GM12864 (cell line): ENCODE measurements at regions not wholly inside any gene's neighbourhood (a gene's known extent, or its start where the extent isn't known, plus 50 kb on each side); places are given as distances from the start of the nearest gene placed in this dataset.

Experiments used
- DNase-seq: peaks from one replicate; pipeline ENCODE4 v3.0.0-alpha.2; 2011; ENCODE audit warnings: low read depth
- H3K4me3 ChIP-seq: 2 replicates; pipeline ENCODE4 v1.5.1; 2011; ENCODE audit warnings: mild to moderate bottlenecking, low read depth, low read length, control low read depth
- TF ChIP-seq, protein P1 (sequence below): IDR thresholded peaks from 2 replicates; pipeline ENCODE4 v1.5.1; 2011; ENCODE audit warnings: low read depth, mild to moderate bottlenecking, moderate library complexity, low read length, control low read depth, inconsistent platforms; ENCODE audit errors: missing control alignments

DNA sequence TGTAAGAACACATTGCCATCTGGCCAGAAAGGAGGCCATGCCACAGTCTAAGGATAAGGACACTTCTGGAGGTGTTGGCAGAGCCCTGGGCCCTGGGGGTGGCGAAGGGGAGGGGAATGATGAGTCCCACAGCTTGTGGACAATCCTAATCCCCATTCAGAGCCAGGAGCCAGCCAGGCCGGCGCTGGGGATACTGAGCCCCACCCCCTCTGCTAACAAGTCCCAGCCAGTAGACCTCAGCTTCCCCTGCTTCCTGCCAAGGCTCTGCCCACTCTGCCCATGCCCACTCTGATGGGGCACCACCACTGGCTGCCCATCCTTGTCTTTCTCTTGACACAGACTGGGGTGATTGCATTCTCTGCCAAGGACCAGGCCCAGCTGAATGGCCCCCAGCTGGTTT, 71.9 kb downstream of the NAV1 start:
- TF ChIP-seq, protein P1, sequence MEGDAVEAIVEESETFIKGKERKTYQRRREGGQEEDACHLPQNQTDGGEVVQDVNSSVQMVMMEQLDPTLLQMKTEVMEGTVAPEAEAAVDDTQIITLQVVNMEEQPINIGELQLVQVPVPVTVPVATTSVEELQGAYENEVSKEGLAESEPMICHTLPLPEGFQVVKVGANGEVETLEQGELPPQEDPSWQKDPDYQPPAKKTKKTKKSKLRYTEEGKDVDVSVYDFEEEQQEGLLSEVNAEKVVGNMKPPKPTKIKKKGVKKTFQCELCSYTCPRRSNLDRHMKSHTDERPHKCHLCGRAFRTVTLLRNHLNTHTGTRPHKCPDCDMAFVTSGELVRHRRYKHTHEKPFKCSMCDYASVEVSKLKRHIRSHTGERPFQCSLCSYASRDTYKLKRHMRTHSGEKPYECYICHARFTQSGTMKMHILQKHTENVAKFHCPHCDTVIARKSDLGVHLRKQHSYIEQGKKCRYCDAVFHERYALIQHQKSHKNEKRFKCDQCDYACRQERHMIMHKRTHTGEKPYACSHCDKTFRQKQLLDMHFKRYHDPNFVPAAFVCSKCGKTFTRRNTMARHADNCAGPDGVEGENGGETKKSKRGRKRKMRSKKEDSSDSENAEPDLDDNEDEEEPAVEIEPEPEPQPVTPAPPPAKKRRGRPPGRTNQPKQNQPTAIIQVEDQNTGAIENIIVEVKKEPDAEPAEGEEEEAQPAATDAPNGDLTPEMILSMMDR, result no peak
- no peak for DNase-seq
- H3K4me3 ChIP-seq, result no peak overlapping the region

DNA sequence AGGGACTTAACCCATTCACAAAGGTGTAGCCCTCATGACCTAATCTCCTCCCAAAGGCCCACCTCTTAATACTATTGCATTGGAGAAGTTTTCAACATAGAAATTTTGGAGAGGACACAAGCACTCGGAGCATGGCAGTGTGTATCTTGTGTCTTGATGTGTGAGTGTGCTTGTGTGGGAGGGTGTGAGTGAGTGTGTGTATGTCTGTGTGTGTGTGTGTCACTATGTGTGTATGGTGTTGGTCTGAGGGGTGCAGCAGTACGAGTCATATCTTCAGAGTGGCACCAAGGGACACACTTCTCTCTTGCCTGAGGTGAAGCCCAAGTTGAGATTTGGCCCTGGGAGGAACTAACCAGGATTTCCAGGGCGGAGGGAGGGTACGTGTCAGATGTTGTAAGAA, 73.7 kb downstream of the NAV1 start:
- no peak for DNase-seq
- no peak overlapping the region for H3K4me3 ChIP-seq
- TF ChIP-seq, protein P1, result no peak

DNA sequence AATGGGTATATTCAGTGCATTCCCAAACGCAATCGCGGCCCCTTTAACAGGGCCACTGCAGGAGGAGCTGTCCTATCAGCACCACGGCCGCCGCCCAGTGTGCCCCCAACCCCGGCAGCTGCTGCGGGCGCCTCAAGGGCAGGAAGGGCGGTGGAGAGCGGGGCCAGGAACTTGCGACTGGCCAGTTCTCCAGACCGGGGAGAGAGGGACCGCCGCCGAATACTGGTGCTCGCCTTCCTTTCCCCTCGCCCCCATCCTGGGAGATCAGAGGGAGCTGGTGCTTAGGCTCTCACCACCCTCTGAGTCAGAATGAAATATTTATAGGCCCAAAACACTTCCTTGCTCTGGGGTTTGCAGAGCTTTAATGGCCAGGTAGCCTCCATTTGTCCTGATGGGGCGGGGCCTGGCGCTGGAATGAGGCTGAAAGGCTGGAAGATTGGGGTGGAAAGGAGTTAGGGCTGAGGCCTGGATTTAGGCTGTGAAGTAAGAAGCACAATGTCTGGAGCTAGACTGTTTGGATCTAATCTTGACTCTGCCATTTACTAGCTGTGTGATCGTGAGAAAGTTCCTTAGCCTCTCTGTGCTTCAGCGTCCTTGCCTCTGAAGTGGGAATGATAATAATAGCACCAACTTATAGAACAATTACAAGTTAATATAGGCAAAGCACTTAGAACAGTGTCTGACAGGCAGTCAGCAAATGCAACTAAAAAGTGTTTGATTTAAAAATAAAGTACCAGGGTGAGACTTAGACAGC, 75.5 kb downstream of the NAV1 start:
- no peak for DNase-seq
- H3K4me3 ChIP-seq, result no peak overlapping the region
- TF ChIP-seq, protein P1, result no peak

DNA sequence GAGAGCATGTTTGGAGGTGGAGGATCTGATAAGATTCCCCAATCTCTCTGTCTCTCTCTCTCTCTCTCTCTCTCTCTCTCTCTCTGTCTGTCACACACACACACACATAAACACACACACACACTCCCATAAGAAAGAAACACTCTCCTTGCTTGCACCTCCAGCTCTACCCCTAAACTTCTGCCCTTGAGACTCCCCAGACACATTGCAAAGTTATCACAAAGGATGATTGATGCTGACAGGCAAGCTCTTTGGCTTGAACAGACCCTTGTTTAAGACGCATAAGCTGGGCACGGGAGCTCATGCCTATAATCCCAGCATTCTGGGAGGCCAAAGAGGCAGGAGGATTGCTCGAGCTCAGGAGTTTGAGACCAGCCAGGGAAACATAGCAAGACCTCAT, 78.2 kb downstream of the NAV1 start:
- TF ChIP-seq, protein P1, result no peak
- DNase-seq, result no peak
- H3K4me3 ChIP-seq, result no peak overlapping the region

DNA sequence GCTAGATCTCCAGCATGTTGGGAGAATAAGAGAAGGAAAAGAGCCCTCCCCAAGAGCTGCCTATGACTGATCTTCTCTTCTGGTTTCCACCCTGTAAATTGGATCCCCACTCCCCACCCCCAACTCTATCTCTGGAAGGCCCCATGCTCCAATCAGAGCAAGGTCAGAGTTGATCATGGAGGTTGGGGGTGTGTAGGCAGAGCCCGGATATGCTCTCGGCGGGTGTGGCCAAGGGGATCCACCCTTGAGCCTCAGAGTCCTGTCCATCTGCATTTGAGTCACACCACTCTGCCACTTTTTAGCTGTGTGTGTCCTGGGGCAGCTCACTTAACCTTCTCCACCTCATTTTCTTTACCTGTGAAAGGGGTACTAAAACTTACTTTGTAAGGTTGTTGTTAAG, 79.5 kb downstream of the NAV1 start:
- no peak overlapping the region for H3K4me3 ChIP-seq
- TF ChIP-seq, protein P1, result no peak
- DNase-seq, result no peak

DNA sequence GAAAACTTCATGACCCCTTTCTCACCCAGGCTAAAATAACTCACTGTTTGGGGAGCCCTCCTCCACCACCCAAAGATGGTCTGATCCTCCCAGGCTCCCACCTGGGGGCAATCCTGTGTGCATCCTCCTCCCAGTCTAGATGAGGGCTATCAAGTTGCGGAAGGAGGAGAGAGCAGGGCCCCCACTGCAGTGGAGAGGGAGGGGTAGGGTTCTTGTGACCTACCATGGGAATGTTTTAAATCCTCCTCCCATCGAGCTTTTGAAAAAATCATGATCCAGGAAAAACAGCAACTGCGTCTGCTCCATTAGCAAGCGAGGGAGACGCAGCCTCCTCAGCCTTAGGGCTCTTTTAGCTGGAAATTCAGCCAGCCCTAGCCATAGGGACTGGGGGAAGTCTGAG, 80.0 kb downstream of the NAV1 start:
- DNase-seq, result no peak
- H3K4me3 ChIP-seq, result no peak overlapping the region
- TF ChIP-seq, protein P1, result no peak

DNA sequence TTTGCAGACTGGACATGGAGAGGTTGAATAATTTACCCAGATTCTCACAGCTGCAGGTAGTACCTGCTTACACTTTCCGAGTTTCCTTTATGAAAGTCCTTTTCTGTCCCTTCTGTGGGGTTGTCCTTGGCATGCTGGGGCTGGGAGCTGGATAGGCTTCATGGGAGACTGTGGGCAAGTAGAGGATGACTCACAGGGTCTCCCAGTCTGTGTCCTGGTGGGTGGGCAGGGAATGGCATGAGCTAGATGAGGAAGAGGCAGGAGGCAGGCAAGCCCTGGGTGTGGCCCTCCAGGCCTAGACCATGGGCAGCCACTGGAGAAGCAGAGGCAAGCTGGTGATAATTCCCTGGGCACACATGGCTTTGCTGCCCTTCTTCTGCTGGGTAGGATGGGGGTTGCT, 80.6 kb downstream of the NAV1 start:
- no peak overlapping the region for H3K4me3 ChIP-seq
- DNase-seq, result no peak
- TF ChIP-seq, protein P1, result no peak
